DMS114 treated with DMSO at 0.1 percent for 48 hours (cell line): ENCODE measurements at regions not wholly inside any gene's neighbourhood (a gene's known extent, or its start where the extent isn't known, plus 50 kb on each side); places are given as distances from the start of the nearest gene placed in this dataset.

Experiments
- DNase-seq: peaks from one replicate; lab custom pipeline; 2025; ENCODE audit not compliant: unreplicated experiment; lab: John Stamatoyannopoulos, UW

DNA sequence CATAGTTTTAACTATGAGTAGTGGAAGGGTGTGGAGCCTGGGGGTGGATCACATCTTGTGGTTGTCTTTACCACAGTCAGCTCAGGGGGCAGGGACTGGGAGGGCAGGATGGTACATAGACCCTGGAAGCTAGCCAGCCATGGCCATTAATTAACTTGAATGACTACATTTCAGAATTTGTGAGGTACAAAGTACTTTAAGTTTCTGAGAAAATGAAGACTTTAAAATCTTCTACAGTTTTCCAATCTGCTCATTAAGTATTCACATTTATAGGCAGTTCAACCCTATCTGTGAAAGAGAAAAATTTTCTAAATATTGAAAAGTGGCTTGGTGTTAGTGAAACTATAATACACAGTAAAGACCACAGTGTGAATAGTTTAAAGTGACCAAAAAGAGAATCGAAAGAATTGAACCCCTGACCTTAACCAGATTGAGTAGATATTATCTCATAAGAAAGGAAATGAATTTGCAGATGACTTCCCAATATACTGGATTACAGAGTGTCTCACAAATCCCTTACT is 234.2 kb upstream of the MEF2C start:
- no peak for DNase-seq

DNA sequence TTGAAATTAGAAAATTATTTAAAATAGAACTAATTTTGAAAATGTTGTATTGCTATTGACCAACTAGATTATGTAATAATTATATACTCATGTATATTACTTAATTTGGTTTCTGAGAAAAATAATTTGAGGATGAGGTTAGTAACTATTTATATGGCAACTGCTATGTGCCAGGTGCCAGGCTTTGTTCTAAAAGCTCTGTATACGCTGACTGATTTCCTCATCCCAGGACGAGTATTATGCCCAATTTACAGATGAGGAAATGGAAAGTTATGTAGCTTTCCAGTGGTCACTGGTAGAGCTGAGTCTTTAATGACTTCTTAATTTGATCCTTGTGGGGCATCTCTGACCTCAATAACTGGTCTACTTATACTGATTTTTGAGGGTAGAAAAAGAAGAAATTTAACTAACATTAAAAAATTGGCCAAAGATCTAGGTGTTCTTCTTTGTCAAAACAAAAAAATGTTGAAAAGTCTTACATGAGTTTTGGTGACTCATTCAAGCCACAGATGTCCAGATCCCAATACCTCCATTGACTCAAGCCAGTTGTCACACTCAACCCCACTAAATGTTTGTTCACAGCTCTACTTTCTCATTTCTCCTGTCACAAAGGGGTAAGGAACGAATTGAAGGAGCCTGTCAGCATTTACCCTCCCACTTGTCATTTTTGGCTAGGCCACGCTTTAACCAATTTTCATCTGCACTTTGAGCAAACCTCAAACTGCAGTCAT is 228.1 kb upstream of the MEF2C start:
- DNase-seq: no peak

DNA sequence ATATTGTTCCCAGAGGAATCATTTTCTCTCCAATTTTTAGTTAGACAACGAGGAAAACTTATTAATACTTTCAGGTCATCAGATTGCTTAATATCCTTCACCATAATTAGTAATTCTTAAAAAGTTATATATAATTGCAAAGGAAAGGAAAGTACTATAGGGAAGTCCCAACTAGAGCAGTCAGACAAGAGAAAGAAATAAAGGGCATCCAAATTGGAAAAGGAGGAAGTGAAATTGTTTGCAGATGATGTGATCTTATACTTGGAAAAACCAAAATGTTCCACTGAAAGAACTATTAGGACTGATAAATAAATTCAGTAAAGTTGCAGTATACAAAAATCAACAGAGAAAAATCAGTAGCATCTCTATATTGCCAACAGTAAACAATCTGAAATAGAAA is 223.5 kb upstream of the MEF2C start:
- no peak for DNase-seq

DNA sequence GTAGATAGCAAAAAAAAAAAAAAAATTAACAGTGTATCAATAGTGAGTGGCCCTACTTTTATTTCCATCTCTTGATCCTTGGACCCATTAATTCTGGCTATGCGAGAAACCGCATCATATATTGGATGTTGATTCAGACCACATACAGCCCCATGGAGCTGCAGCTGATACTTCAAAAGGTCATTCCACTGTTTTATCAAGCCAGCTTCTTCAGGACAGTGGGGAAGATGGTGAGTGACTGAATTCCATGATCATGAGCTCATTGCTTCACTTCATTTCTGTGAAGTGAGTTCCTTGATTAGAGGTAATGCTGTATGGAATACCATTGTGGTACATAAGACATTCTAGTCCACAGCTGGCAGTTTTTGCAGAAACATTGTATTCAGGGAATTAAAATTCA is 222.9 kb upstream of the MEF2C start:
- no peak for DNase-seq

DNA sequence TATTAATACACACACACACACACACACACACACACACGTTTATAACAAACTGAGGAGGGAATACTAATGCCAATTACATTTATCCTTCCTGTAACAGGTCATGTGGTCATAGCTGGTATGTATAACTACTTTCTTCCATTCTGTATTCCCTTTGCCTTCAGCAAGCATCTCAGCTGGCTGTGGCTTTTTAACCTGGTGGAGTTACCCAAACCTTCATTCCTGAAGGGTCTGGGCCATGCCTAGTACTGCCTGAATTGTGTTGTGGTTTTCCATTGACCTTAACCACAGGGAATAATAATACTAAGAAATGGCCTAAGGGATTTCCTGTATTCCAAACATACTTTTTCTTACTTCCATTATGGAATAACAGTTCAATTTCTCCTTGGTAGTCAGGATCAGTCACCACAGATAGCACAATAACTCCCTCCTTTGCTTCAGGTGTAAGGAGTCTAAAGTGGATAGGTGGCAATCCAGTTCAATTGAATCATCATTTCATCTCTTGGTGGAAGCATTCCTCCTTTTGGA is 222.2 kb upstream of the MEF2C start:
- DNase-seq: no peak

DNA sequence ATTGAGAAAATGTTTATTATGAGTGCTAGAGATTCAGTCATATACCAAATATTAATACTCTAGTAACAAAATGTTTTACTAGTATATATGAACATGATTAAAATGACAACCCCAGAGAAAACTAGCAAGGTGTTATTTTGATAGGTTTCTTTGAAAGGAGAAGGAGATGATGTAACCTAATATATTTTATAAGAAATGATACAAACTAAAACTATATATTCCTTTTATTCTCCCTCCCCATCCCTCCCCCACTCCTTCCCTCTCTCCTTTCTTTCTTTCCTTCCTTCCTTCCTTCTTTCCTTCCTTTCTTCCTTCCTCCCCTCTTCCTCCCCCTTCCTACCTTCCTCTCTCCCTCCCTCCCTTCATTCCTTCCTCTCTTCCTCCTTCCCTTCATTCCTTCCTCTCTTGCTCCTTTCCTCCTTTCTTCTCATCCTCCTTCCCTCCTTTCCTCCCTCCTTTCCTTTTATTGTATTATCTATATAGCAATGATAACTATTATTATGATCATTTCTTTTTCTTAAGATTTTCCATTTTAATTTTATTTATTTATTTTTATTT is 215.3 kb upstream of the MEF2C start:
- DNase-seq: no peak

DNA sequence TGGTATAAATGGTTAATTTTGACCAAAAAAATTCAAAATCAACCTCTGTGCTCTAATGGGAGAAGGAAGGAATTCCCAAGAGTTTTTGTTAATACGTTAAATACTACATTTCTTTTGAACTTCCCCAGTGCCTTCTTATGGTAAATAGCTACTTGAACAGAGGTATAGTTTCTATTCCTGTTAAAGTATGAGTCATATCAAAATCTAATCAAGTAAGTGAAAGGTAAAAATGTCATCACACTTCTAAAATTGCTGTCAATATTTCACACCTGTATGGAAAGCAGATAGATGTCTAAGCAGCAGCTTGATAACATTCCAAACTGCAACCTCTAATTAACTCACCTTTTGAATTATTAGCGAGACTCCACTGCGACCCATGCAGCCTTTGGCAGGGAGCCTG is 214.1 kb upstream of the MEF2C start:
- no peak for DNase-seq

DNA sequence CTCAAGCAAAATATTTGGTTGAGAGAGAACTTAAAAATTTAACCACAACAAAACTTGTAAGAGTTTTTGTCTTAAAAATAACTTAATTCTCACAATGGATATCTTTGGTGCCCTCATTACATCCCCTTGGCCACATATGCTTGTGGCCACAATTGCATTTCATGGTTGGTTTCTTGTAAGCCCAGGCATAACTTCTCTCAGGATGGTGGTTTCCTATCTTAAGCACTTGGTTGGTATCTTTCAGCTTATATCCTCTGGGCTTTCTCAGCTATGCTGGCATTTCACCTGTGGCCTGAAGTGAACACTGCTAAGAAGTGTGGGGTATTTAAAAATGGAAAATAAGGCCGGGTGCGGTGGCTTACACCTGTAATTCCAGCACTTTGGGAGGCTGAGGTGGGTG is 212.4 kb upstream of the MEF2C start:
- DNase-seq: no peak

DNA sequence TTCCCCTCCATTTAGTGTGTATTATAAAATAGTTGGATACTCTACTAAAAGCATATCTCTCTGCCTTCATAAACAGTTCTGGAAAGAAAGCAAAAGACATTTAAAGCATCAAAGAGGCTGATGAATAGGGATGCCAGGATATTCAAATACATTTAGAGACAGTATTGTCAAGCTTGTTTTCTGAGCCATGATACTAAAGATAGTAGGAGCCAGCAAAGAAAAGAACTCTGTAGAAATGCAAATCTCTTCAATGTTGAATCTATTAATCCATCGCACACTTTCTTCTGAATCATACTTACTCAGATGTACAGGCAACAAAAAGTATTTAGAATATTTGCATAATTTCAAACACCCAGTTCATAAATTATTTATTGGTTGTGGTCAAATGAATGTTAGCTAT is 207.1 kb upstream of the MEF2C start:
- DNase-seq: no peak

DNA sequence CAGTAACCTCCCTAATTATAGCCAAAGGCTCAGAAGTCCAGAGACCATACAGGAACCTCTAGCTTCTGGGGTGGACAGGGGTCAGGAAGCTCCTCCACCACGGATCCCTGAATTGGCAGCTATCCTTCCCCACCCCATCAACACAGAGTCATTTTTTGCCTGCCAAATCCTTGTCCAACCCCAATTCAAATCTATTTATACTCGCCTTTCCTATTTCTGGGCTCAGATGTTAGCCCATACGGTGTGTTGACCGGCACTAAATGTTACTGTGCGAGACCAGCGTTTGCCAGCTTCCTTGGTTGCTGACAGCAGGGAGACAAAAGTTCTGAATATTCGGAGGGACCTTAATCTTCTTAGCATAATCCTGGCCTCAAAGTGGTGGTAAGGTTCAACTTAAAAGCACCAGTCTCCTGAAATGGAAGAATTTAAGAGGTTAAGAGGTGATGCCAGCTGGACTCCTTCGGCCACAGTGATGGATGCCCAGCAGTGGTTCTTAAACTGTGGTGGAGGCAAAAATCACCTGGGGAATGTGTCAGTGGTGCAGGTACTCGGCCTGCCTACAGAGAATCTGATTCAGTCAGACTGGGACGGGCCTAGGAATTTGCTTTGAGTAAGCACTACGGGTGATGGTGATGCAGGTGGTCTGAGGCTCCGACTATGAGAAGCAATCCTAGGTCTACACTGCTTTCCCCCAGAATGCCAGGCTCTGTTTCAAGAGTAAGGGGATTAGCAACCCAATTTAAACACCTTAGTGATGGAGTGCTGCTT is 204.8 kb upstream of the MEF2C start:
- no peak for DNase-seq

DNA sequence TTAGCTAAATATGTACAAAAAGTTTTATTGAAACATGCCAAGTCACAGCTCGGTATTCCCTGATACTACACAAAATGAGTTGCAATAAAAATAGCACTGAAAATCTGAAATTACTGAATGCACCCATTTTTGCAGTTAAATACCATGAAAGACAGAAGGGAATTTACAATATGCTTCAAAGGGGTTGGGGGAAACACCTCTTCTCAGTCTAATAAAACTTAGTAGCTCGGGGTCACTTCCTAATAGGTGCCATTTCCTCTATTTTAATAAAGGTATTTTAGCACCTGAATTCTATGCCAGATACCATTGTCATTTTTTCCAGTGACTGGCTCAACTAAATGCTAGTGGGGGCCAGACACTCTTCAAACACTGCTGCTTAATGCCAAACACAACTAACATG is 204.1 kb upstream of the MEF2C start:
- DNase-seq: no peak

DNA sequence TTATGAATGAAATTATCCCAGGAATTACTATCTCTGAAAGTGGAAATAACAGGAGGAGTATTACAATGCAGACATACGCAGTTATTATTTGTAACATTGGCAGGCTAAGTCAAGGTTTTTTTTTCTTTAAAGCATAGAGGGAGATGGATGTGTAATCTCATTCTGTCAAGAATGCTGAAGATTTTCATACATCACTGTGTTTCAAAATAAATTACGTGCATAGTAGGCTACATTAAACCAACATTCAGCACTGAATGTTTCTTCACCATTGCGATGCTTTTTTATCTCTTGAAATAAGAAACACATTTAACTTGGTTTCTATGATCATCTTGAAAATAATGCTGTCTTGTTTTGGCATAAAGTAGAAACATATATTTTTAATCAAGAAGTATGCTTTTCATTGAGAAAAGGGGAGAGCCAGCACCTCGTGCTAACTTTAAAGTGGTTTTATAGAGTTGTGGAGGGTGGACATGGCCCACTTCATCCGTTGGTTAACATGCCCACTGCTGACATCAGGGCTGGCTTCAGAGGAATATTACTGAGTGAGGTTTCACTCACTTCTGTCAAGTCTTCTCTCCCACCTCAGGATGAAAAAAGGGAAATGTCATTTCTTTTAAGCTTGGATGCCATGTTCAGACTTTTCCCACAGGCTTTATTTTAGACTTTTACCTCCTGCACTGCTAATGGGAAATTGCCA is 203.6 kb upstream of the MEF2C start:
- no peak for DNase-seq

DNA sequence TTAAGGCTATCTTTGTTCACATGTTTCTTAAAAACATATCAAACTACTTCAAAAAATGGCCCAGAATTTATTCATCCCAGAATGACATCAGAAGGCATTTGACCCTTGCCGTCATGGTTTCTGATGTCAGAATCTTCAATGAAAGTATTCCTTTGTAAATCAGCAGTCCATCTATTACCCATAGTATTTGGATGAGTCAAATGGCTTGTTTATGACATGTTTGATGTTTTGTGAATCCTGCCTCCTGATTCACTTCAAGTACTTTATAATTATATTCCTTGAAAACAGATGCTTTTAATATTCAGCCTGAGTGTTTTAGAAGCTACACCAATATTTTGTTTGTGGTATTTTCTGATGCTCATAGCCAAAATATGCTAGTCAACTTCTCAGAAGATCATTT is 200.8 kb upstream of the MEF2C start:
- no peak for DNase-seq

DNA sequence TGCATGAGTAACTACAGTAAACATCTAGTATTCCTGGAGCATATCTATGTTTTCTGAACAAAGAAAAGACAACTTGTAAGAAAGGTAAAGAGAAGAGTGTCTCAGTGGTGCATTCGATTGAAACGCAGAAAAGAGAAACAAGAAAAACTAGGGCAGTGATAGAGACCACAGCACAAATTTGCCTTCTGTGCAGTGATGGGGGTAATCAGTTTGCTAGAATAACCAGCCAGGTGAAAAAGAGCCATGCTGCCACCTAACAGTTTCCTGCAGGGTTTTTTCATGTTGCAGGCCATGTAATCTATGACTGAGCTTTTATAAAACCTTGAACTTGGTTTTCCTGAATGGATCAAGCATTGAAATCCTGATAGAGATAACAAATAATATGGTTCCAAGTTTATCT is 198.4 kb upstream of the MEF2C start:
- no peak for DNase-seq

DNA sequence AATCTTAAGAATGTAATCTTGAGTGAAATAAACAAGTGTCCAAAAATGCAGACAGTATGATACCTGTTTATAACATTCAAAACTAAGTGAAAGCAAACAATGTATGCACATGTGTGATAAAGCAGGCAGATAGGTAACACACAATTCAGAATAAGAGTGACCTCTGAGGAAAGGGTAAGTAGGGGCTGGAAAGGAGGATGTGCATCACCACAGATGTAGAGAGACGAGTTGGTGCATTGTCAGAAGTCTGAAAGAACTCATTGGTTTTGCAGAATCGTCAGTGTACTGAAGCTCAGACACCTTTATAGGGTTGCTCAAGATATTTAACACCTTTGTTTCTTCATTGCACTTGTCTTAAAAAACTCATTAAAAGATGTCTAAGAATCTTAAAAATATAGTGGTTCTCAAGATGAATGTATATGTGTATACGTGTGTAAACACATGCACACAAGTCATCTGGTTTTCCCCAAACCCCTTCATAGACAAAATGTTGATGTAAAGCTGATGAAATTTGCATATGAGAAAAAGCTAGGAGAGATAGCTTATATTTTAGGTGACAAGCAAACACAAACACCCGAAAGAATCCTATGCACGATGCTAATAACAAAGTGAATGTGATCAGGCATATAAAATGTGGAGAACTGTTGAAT is 197.6 kb upstream of the MEF2C start:
- no peak for DNase-seq

DNA sequence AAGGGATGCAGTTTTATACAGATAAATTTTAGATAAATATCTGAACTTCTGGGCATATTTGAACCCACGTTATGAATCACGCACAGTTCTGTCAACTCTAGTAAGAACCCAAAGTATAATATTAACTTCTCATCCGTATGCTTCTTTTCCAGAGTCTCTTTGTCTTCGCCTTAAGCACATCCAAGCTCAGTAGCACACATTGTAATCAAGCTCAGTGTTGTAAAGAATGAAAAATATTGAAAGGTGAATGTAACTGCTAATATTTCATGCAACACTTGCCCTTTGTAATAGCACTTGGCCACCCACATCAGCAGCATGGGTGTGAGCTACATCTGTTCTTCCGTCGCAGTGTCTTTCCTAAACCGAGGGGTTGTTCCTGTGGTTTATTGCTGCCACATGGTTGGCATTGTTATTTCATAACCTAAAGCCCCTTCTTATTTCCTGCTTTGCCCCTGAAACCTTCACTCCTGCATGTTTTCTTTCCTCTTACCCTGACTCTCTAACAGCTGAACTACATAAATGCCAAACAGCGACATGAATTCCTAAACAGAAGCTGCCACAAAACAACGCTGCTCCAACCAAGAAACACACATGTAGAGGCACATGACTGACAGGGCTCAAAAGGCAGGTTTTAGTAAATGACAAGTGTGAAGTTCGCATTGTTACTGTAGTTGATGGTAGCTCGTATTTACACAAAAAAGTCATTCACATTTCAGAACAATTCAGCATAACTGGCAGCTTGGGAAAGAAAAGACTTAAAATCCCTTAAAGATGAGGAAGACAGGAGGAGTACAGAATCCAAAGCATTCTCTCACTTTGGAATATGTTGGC is 190.1 kb upstream of the MEF2C start:
- DNase-seq: no peak

DNA sequence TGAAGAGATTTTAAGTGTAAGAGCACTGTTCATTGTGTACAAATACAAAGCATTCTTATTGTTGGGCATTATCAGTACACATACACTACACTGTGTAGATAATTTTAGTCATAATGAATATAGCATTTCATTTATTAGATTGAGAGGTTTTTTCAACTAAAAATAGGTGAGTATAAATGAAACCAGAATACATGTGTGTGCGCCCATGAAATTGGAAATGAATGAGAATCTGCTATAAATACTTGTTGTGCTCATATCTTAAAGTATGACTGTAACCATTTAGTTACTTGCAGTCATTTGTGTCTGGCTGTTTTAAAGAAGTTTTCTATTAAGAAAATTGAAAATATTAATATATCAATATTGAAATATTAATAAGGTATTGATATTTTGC is 189.0 kb upstream of the MEF2C start:
- DNase-seq: no peak

DNA sequence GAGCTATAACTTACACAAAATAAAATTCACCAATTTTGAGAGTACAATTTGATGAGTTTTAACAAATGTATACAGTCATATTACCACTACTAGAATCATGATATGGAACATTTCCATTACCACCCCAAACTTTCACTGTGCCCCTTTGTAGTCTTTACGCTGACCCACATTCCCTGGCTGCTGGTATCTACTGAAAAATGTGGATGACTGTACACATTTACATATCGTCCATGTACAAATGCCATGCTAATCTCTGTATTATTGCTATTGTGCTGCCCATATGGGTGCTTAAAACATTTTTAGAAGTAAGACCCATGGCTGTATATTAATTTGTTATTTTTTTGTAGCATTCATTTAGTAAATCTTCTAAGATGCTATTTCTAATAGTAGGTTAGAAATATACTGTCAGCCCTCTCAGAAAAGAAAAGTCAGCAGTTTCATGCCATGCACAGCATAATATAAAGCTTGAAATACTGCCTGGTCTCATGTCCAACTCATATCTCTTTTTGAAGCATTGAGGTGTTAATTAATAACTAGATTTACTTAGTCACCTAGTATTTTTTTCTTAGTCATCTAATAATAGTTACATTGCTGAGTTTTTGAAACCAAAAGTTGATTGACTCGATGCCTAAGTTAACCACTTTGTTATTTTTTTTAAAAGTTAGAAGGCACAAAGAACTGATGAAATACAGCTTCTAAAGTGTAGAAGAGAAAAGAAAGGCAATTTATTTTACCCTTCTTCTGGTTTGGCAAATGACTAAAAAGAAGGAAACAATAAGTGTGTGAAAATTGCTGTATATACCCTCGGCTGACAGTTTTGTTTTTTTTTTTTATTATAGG is 188.3 kb upstream of the MEF2C start:
- DNase-seq: no peak

DNA sequence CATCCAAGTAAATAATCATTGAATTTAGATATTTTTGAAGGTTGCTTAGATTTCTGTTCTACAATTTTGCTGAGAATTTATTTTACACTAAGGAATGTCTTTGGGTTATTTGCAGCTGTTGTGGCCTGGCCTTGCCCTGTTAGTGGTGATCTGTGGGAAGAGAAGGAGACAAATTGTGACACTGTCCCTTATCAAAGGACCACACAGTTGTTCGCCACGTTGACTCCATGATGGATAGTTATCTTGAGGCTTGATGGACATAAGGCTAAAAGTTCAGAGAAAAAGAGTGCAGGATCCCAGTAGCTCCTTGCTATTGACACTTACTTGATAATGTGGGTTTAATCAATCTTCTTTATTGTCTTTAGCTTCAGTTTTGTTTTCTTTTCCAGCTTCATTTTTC is 186.6 kb upstream of the MEF2C start:
- DNase-seq: no peak
